ENCODE measurements at regions not wholly inside any gene's neighbourhood (a gene's known extent, or its start where the extent isn't known, plus 50 kb on each side); places are given as distances from the start of the nearest gene placed in this dataset.

- no peak overlapping the region for H3K4me3 ChIP-seq (ENCODE audit: low read length)
- no peak for TF ChIP-seq CTCF (conservative IDR thresholded peaks at IDR 0.05; ENCODE audit: low read depth, low read length)
- no peak for DNase-seq (ENCODE audit: low read depth)
These were observed 284.9 kb downstream of the OSR1 start for GRCh38 chr2:19073522-19073921.

- H3K4me3 ChIP-seq (ENCODE audit: low read length), result no peak overlapping the region
- no peak for DNase-seq (ENCODE audit: low read depth)
- TF ChIP-seq CTCF (conservative IDR thresholded peaks at IDR 0.05; ENCODE audit: low read depth, low read length), result no peak
These were observed 286.3 kb downstream of the OSR1 start for GRCh38 chr2:19072161-19072560.

GRCh38 chr2:19070886-19071285 lies 287.5 kb downstream of the OSR1 start:
- no peak for TF ChIP-seq CTCF (conservative IDR thresholded peaks at IDR 0.05; ENCODE audit: low read depth, low read length)
- no peak overlapping the region for H3K4me3 ChIP-seq (ENCODE audit: low read length)
- DNase-seq (ENCODE audit: low read depth), result no peak

- TF ChIP-seq CTCF (conservative IDR thresholded peaks at IDR 0.05; ENCODE audit: low read depth, low read length), result no peak
- no peak overlapping the region for H3K4me3 ChIP-seq (ENCODE audit: low read length)
- DNase-seq (ENCODE audit: low read depth), result no peak
These were observed 290.2 kb downstream of the OSR1 start for GRCh38 chr2:19068206-19068605.

GRCh38 chr2:19062370-19062769 lies 296.1 kb downstream of the OSR1 start:
- H3K4me3 ChIP-seq (ENCODE audit: low read length), result no peak overlapping the region
- TF ChIP-seq CTCF (conservative IDR thresholded peaks at IDR 0.05; ENCODE audit: low read depth, low read length), result no peak
- no peak for DNase-seq (ENCODE audit: low read depth)

- no peak for DNase-seq (ENCODE audit: low read depth)
- TF ChIP-seq CTCF (conservative IDR thresholded peaks at IDR 0.05; ENCODE audit: low read depth, low read length), result no peak
- H3K4me3 ChIP-seq (ENCODE audit: low read length), result no peak overlapping the region
These were observed 299.3 kb downstream of the OSR1 start for GRCh38 chr2:19059076-19059475.

GRCh38 chr2:19051203-19051831 lies 307.1 kb downstream of the OSR1 start:
- no peak for TF ChIP-seq CTCF (conservative IDR thresholded peaks at IDR 0.05; ENCODE audit: low read depth, low read length)
- DNase-seq (ENCODE audit: low read depth), result no peak
- no peak overlapping the region for H3K4me3 ChIP-seq (ENCODE audit: low read length)

Data from retinal pigment epithelial cell (primary cell).